ENCODE measurements at regions not wholly inside any gene's neighbourhood (a gene's known extent, or its start where the extent isn't known, plus 50 kb on each side); places are given as distances from the start of the nearest gene placed in this dataset.

DNA sequence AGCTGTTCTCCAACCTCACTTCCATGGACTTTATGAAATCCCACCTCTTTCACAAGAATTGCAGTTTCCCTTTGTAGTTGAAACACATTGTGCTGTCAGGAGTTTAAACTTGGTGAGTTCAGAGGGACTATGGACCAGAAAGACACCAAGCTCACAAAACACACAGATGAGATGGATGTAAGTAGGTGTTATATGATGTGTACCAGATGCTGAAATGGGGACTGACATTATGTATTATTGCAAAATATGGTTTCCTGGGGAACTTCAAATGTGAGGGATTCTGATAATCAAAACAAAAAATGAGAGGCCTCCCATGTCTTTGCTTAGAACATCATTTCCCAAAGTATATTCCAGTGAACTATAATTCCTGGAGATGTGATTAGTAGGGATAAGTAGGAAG is 401.1 kb upstream of the ARID1B start:
- no peak overlapping the region for H3K4me3 ChIP-seq (ENCODE audit: low read length)
- no peak for TF ChIP-seq ZNF274 (IDR thresholded peaks at IDR 0.05; ENCODE audit: low read depth, low read length)

DNA sequence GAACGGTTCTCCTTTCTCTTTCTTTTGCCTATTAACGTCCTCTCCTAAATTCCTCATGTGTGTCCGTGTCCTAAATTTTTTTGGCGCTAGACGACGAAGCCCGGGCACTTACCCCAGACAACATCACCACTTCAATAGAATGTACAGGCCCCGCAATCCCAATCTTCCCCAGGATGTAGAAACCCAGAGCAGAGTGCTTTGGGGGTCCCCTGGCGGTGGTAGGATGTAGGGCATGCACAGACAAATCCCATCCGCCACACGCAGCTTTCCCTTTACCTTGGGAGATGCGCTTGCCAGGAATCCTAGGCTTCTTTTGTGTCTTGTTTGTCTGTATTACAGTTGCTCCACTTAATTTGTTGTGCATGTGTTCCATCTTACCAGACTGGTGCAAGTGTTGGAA is 417.3 kb upstream of the ARID1B start:
- no peak for TF ChIP-seq ZNF274 (IDR thresholded peaks at IDR 0.05; ENCODE audit: low read depth, low read length)
- no peak overlapping the region for H3K4me3 ChIP-seq (ENCODE audit: low read length)

DNA sequence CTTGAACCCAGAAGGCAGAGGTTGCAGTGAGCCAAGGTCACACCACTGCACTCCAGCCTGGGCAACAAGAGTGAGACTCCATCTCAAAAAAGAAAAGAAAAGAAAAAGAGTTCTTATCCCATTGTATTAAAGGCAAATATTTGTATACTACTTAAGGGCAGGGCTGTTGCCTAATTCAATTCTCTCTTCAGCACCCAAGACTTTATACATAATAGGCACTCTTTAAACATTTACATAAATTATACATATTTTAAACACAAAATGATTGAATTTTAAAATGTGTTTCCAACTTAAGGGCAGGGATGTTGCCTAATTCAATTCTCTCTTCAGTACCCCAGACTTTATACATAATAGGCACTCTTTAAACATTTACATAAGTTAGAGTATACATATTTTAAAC is 424.3 kb upstream of the ARID1B start:
- TF ChIP-seq ZNF274 (IDR thresholded peaks at IDR 0.05; ENCODE audit: low read depth, low read length): no peak
- H3K4me3 ChIP-seq (ENCODE audit: low read length): no peak overlapping the region

DNA sequence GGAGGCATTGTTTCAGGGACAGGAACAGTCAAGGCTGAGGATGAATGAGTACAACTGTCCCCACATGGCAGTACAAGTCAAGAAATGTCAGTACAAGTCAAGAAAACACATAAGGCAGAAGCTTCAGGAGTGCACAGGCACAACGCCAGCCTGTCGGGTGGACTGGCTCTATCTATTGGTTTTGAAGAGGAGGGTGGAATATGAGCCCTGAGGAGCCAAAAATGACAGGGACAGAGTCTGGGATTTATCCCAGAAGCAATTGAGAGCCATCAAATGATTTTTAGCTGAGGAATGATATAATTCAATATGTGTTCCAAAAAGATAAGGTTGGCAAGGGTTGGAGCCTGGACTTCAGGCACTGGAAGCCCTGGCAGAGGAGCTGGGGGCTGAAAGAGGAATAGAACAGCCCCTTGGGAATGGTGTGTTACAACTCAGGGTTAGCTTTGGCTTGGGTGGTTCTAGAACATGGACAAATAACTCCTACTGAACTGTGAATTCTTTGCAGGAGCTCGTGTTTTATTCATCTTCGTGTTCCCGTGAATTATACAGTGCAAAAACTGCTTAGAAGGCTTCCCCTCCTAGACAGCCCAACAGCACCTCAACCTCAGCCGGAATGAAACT is 425.7 kb upstream of the ARID1B start:
- no peak for TF ChIP-seq ZNF274 (IDR thresholded peaks at IDR 0.05; ENCODE audit: low read depth, low read length)

DNA sequence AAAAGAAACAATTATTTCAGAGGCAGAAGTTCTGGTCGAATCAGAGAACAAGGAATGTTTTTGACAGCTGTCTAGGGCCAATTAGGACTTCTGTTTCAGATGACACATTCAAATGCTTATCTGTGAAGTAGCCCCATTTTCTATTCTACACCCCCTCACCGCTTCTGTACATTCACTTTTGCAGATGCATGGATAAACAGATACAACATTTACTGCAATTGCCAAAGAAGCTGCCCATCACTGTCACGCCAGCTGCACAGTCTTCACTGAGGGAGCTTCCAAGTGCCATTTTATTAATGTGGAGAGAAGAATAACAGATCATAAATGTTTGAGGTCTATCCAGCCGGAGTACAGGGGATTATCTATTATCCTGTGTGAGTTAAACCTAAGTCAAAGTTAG is 426.8 kb upstream of the ARID1B start:
- TF ChIP-seq ZNF274 (IDR thresholded peaks at IDR 0.05; ENCODE audit: low read depth, low read length): no peak
- no peak overlapping the region for H3K4me3 ChIP-seq (ENCODE audit: low read length)

More for the DNA sequence above, 425.7 kb upstream of the ARID1B start:
- no peak overlapping the region for H3K4me3 ChIP-seq (ENCODE audit: low read length)

DNA sequence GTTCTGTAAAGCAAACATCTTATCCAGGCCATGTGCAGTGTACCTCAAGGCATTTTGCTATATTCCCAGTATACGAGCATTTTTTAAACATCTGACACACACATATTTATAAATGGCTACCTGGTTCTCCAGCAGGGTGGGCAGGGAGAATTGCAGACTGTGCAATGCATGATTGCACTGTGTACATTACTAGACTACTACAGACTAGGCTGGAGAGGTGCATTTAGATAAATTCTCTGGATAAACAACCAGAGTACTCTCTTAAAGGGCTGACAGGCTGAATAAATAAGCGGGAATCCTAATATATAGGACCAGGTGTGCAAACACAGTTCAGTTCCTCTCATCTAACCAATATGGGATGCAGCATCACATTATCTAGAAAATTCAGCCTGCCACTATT is 428.3 kb upstream of the ARID1B start:
- no peak for TF ChIP-seq ZNF274 (IDR thresholded peaks at IDR 0.05; ENCODE audit: low read depth, low read length)
- no peak overlapping the region for H3K4me3 ChIP-seq (ENCODE audit: low read length)

DNA sequence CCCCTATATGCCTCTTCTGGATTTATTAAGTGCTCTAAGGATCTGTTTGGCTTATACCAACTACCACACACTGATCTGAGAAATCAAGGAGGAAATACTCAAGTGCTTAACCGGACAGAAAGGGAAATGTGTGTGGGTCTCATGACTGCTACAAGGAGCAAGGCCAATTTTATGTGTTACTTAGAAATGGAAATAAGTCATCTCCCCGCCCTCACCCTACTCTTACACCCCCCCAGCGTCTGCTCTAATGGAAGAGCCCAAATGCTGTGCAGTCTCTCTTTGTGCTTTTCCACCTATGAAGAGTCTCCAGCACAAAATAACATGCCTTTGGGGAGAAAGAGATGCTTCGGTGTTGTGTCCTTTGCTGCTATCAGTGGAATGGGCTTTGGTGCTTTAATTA is 428.8 kb upstream of the ARID1B start:
- TF ChIP-seq ZNF274 (IDR thresholded peaks at IDR 0.05; ENCODE audit: low read depth, low read length): no peak

DNA sequence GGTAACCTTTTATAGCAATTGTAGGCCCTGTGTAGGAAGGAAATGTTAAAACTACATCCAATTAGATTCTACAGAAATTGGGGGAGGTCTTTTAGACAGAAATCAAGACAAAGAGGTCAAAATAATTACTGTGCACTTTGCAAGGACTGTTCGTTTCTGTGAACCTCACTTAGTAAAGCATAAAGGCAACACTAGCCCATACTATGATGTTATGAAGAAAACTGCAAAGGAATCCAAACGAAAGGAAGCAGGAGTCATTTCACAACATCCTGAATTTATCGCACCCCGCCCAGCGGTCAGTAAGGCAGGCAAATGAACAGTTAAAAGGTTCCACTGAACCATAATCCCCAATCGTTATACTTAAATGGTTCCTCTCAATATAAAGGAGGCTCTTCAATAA is 429.5 kb upstream of the ARID1B start:
- TF ChIP-seq ZNF274 (IDR thresholded peaks at IDR 0.05; ENCODE audit: low read depth, low read length): no peak
- no peak overlapping the region for H3K4me3 ChIP-seq (ENCODE audit: low read length)

More for the DNA sequence above, 428.8 kb upstream of the ARID1B start:
- H3K4me3 ChIP-seq (ENCODE audit: low read length): no peak overlapping the region

DNA sequence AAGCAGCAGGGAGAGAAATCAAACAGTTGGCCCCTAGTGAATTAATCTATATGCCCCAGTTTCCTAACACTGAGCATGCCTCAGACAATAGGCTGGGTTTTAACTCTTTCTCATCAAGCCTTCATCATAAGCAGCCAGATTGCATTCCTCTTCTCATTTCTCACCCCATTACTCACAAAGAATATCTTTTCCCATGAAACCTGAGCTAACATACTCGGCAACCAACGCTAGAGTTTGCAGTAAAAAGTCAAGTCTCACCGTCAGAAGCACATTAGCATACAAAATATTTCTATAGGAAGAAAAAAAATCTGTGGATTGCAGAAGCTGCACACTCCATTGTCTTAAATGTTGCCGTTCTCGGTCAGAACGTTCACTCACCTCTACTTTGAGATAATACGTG is 429.9 kb upstream of the ARID1B start:
- no peak for TF ChIP-seq ZNF274 (IDR thresholded peaks at IDR 0.05; ENCODE audit: low read depth, low read length)
- no peak overlapping the region for H3K4me3 ChIP-seq (ENCODE audit: low read length)

DNA sequence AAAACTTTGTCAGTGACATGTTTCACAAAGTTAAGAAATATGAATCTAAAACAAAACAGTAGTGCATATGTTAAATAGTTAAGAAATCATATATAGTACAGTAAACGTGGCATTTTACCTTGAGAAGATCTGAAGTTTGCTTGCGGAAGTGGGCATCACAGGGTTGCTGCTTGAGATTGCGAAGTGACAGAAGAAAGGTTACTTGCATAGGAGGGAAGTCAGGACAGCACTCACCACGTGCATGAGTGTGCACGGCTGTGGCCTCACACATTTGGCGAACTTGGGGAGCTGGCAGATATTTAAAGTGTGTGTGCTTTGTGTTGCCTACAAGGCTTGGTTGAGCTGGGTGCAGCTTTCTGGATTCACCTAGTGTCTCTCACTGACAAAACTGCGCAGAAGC is 431.5 kb upstream of the ARID1B start:
- no peak for TF ChIP-seq ZNF274 (IDR thresholded peaks at IDR 0.05; ENCODE audit: low read depth, low read length)

DNA sequence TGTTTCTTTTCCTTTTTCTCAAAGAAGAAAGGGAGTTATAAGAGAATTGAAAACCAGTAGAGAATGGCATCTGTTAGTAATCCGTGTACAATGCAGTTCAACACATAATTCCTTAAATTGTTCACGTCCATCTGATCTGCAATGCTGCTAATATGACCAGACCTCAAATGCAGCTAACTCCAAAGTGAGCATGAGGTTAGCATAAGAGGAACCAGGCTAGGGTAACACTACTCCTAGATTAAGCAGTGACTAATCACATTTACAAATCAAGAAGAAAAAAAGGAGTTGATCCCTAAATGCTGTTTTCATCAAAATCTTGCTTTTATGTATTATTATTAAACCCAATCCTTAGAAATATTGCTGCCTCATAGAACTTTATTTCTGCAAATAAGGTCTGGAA is 432.7 kb upstream of the ARID1B start:
- TF ChIP-seq ZNF274 (IDR thresholded peaks at IDR 0.05; ENCODE audit: low read depth, low read length): no peak

More for the DNA sequence above, 431.5 kb upstream of the ARID1B start:
- H3K4me3 ChIP-seq (ENCODE audit: low read length): no peak overlapping the region

DNA sequence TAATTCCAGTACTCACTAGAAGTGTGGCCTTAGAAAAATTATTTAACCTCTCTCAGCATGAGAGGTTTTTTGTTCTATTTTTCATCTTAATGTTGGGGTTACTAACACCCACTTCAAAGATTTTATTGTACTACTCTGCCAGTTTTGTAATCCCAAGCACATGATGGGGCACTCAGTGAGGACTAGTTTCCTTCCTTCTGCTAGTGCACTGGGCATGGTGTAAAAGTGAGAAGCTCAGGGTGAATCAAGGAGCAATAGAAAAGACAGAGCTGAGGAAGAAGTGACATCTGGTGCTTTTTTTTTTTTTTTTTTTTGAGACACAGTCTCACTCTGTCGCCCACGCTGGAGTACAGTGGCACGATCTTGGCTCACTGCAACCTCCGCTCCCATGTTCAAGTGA is 439.4 kb upstream of the ARID1B start:
- TF ChIP-seq ZNF274 (IDR thresholded peaks at IDR 0.05; ENCODE audit: low read depth, low read length): no peak

More for the DNA sequence above, 432.7 kb upstream of the ARID1B start:
- H3K4me3 ChIP-seq (ENCODE audit: low read length): no peak overlapping the region

DNA sequence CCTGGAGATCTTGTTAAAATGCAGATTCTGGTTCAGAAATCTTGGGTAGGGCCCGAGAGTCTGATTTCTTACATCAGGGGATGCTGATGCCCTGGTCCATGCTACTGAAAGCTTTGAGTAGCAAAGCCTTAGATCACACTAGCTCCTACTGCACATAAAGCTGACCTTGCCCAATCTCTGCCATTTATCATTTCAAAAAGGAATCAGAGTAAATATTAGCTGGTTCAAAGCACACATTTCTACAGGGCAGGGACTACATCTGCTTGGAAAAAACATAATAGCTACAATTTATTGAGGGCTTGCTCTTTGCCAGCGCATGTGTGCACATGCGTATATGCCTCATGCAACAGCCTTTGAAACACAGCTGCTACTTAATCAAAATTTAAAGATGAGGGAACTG is 440.4 kb upstream of the ARID1B start:
- H3K4me3 ChIP-seq (ENCODE audit: low read length): no peak overlapping the region
- no peak for TF ChIP-seq ZNF274 (IDR thresholded peaks at IDR 0.05; ENCODE audit: low read depth, low read length)

More for the DNA sequence above, 439.4 kb upstream of the ARID1B start:
- H3K4me3 ChIP-seq (ENCODE audit: low read length): no peak overlapping the region

DNA sequence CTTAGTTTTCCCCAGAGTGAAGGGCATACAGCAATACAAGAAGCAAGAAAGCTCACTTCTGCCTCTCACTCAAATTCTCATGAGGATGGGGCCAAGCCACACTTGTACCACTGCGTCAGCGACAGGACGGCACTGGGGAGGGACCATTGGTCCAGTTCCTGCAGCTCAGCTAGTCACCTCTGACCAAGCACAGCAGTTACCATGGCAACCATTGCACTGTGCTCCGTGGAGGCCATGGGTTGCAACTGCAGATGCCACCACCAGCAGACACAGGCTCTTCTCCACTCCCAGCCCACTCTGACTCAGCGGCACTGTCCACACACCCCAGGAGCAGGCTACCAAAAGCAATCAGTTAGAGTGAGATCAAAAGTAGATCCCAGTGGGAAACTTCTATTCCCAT is 441.1 kb upstream of the ARID1B start:
- no peak for TF ChIP-seq ZNF274 (IDR thresholded peaks at IDR 0.05; ENCODE audit: low read depth, low read length)
- H3K4me3 ChIP-seq (ENCODE audit: low read length): no peak overlapping the region

DNA sequence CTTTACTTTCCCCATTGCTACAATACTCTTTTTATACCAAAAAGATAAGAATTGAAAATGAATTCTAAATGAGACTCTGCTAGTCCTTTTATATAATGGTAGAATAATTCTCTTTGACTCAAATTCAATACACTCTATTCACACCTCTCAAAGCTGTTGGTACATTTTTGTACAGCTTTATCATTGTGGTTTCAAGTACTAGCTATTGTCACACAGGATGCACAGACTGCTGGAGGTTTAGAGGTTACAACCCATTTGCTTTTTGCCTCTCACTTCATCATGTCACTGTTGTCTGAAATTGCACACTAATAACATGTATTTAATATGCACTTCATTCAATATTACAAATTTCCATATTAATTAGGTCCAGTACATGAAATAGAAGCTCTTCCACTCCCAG is 442.2 kb upstream of the ARID1B start:
- H3K4me3 ChIP-seq (ENCODE audit: low read length): no peak overlapping the region
- no peak for TF ChIP-seq ZNF274 (IDR thresholded peaks at IDR 0.05; ENCODE audit: low read depth, low read length)

DNA sequence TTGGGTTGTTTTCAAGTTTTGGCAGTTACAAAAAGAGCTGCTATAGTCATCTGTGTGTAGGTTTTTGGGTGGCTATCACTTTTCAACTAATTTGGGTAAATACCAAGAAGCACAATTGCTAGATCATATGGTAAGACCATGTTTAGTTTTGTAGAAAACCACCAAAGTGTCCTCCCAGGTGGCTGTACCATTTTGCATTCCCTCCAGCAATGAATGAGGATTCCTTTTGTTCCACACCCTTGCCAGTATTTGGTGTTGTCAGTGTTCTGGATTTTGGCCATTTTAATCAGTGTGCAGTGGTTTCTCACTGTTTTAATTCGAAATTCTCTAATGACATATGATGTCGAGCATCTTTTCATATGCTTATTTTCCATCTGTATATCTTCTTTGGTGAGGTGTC is 457.5 kb upstream of the ARID1B start:
- no peak overlapping the region for H3K4me3 ChIP-seq (ENCODE audit: low read length)
- TF ChIP-seq ZNF274 (IDR thresholded peaks at IDR 0.05; ENCODE audit: low read depth, low read length): no peak
